ENCODE measurements at regions not wholly inside any gene's neighbourhood (a gene's known extent, or its start where the extent isn't known, plus 50 kb on each side); places are given as distances from the start of the nearest gene placed in this dataset.

- no peak for TF ChIP-seq POLR2A (IDR thresholded peaks at IDR 0.05)
- TF ChIP-seq CTCF (IDR thresholded peaks at IDR 0.05): no peak
These were observed 549.1 kb upstream of the EPHA5 start for GRCh38 chr4:66219401-66219800.
